NB4 (cell line): ENCODE measurements at regions not wholly inside any gene's neighbourhood (a gene's known extent, or its start where the extent isn't known, plus 50 kb on each side); places are given as distances from the start of the nearest gene placed in this dataset.

Experiments used
- DNase-seq: peaks from one replicate; pipeline ENCODE4 v3.0.0; 2010; ENCODE audit warnings: low read depth
- H3K4me3 ChIP-seq: one replicate; pipeline ENCODE4 v1.5.1; 2011; ENCODE audit warnings: mild to moderate bottlenecking, low read depth, low read length, moderate library complexity
- MYC ChIP-seq: IDR thresholded peaks from 2 replicates; pipeline ENCODE4 v1.6.1; 2011; ENCODE audit warnings: low read depth, low read length
- POLR2A ChIP-seq: IDR thresholded peaks from 2 replicates; pipeline ENCODE4 v1.6.1; 2011; ENCODE audit warnings: mild to moderate bottlenecking; ENCODE audit not compliant: insufficient read length; ENCODE audit errors: extremely low read depth
- TF ChIP-seq, protein P1 (sequence below): IDR thresholded peaks from 2 replicates; pipeline ENCODE4 v1.6.1; 2011; ENCODE audit warnings: low read depth, low read length
- TF ChIP-seq, protein P2 (sequence below): IDR thresholded peaks from one replicate; pipeline ENCODE4 v1.5.1; 2012; ENCODE audit warnings: low read depth, low read length

DNA sequence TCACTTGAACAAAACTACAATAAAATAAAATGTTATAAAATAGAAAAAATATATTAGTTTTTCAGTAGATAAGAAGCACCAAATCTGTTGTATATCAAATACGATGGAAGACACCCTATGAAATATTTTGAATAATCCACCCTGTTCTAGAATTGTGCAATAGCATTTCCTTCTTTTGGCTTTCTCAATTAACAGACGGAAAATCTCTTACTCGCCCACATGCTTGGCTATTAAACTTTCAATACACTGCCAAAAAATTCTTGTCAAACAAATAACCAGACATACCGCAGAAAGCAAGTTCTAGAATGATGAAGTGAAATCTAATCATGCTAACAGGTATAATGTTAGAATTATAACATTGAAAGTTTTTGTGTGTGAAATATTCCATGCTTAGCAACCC is 671.6 kb upstream of the SLIT2 start:
- no peak for DNase-seq
- TF ChIP-seq POLR2A (no peak), MYC (no peak)
- TF ChIP-seq, protein P1, sequence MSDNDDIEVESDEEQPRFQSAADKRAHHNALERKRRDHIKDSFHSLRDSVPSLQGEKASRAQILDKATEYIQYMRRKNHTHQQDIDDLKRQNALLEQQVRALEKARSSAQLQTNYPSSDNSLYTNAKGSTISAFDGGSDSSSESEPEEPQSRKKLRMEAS = no peak
- TF ChIP-seq, protein P2, sequence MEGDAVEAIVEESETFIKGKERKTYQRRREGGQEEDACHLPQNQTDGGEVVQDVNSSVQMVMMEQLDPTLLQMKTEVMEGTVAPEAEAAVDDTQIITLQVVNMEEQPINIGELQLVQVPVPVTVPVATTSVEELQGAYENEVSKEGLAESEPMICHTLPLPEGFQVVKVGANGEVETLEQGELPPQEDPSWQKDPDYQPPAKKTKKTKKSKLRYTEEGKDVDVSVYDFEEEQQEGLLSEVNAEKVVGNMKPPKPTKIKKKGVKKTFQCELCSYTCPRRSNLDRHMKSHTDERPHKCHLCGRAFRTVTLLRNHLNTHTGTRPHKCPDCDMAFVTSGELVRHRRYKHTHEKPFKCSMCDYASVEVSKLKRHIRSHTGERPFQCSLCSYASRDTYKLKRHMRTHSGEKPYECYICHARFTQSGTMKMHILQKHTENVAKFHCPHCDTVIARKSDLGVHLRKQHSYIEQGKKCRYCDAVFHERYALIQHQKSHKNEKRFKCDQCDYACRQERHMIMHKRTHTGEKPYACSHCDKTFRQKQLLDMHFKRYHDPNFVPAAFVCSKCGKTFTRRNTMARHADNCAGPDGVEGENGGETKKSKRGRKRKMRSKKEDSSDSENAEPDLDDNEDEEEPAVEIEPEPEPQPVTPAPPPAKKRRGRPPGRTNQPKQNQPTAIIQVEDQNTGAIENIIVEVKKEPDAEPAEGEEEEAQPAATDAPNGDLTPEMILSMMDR = no peak
- no peak overlapping the region for H3K4me3 ChIP-seq

DNA sequence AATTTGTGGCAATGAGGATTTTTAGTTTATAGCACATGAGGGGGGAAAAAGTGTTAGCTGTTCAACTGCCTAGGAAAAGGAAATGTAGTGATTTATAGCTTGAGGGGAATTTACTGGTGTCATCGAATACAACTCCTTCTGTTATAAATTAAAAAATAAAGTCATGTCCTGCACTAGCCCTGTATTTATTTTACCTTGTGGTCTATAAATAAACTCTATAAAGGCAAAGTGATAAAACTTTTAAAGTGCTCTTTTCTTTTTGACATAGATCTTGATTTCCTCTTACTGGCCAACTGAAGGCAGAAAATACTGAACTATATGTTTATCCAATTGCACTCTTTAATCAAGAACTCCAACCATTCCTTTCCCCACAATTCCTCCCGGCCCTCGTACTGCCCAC is 672.1 kb upstream of the SLIT2 start:
- no peak for DNase-seq
- TF ChIP-seq MYC (no peak), POLR2A (no peak)
- TF ChIP-seq, protein P2 = no peak
- TF ChIP-seq, protein P1 = no peak
- no peak overlapping the region for H3K4me3 ChIP-seq

DNA sequence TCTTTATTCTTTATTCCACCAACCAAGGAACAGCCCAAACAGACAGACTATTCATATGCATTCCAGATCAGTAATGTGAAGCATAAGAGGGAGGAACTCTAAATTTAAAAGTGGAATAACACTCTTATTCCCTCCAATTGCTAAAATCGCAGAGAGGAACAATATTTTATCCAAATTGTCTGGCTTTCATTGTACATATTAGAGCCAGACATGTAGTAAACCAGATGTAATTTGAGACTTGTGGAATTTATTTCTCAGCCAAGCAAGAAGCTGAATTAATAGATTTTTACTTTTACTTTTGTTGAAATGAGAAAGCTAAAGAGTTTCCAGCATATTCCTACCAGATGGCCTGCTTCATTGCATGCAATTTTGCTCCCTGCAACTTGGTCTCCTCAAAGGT is 674.6 kb upstream of the SLIT2 start:
- TF ChIP-seq, protein P1 = no peak
- no peak for TF ChIP-seq MYC
- TF ChIP-seq, protein P2 = no peak
- TF ChIP-seq POLR2A = no peak
- DNase-seq = no peak
- no peak overlapping the region for H3K4me3 ChIP-seq

DNA sequence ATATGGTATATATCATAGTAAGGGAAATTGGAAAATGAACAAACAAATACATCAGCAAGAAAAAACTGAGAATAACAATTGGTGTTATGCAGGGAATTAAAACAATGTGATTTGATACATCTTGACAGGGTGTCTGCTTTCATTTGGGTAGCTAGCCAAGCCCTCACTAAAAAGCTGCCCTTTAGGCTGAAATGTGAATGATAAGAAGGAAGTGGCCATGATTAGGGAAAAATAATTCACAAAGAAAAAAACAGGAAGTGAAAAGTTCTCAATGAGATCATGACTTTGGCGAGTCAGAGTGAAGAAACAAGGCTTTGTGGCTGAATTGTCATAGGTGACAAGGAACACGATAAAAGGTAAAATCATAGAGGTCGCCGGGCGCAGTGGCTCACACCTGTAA is 675.8 kb upstream of the SLIT2 start:
- TF ChIP-seq, protein P2 = no peak
- TF ChIP-seq MYC (no peak), POLR2A (no peak)
- peak; percentile 21 for DNase-seq
- H3K4me3 ChIP-seq = no peak overlapping the region

DNA sequence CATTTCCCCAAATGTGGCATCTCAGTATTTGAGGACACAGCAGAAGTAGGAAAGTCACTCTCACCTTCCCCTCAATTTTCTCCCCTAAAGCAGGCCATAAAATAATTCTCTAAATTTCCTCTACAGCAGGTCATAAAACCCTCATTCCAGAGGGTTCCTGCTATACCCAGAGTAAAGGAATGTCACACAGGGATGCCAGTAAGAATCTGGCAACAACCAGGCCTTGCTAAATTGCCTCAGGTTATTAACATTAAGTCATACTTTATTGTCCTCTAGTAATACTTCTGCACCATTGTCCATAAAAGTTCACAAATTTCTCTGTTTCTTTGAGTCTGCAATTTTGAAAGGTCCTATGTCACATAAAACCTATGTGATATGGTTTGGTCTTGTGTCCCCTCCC is 685.7 kb upstream of the SLIT2 start:
- TF ChIP-seq, protein P2 = no peak
- no peak overlapping the region for H3K4me3 ChIP-seq
- DNase-seq = no peak

DNA sequence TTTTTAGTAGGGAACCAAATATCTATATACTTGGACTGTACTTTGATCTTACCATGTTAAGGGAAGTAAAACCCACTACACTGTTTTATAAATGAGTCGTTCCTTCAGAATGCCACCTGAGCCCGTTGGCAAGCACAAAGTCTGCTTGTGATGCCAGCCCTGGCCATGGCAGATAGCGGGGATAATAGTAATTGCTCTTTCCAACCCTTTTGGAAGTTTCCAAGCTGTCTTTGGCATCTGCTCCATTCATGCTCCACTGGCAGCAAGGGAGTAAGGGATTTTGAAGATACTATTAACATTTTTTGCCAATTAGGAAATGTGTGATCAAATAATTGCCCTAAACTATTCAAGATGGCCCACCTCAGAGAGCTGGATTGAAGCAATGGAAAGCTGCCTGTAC is 689.2 kb upstream of the SLIT2 start:
- H3K4me3 ChIP-seq = no peak overlapping the region
- DNase-seq = no peak
- no peak for TF ChIP-seq MYC
- TF ChIP-seq, protein P2 = no peak
- no peak for TF ChIP-seq POLR2A
- TF ChIP-seq, protein P1 = no peak
